Activated B cell treated with CpG ODN at 0.5 μM for 24 hours (primary cell): ENCODE measurements at regions not wholly inside any gene's neighbourhood (a gene's known extent, or its start where the extent isn't known, plus 50 kb on each side); places are given as distances from the start of the nearest gene placed in this dataset.

Experiments used
- ATAC-seq: fragments of 200-7000 bp; cut with Tn5 transposase; one replicate; pipeline ENCODE4 v1.10.0; 2021; ENCODE audit warnings: low read depth, mild to moderate bottlenecking, moderate library complexity
- CTCF ChIA-PET: fragments of 350-600 bp; sonication (Branson Sonifier 250); formaldehyde crosslinking; loops from one replicate; lab custom pipeline; 2021; ENCODE audit warnings: antibody characterized with exemption; lab: Charles Lee
- POLR2A ChIA-PET: fragments of 350-600 bp; sonication (Branson Sonifier 250); formaldehyde crosslinking; loops from one replicate; lab custom pipeline; 2021; ENCODE audit warnings: antibody characterized with exemption; lab: Charles Lee
- DNase-seq: peaks from one replicate; pipeline ENCODE4 v3.0.0; 2022
- H3K27ac Mint-ChIP-seq: one replicate; pipeline ENCODE4 v1.8.0; 2020; ENCODE audit warnings: mixed read lengths
- H3K27me3 Mint-ChIP-seq: one replicate; pipeline ENCODE4 v1.8.0; 2021; ENCODE audit warnings: mixed read lengths
- H3K36me3 Mint-ChIP-seq: one replicate; pipeline ENCODE4 v1.8.0; 2021; ENCODE audit warnings: low read depth, mixed read lengths
- H3K4me1 Mint-ChIP-seq: one replicate; pipeline ENCODE4 v1.8.0; 2021; ENCODE audit warnings: mixed read lengths
- H3K4me3 Mint-ChIP-seq: one replicate; pipeline ENCODE4 v1.8.0; 2020; ENCODE audit warnings: mild to moderate bottlenecking, mixed read lengths
- H3K9me3 Mint-ChIP-seq: one replicate; pipeline ENCODE4 v1.8.0; 2020; ENCODE audit warnings: mixed read lengths
- intact Hi-C: fragments of 100-400 bp; cut with micrococcal nuclease; formaldehyde crosslinking; loops from one replicate; pipeline ENCODE4 v1.15.1; 2024
- TF ChIP-seq, protein P1 (sequence below): fragments of 200-600 bp; IDR thresholded peaks from one replicate; pipeline ENCODE4 v1.8.0; 2022; ENCODE audit warnings: antibody characterized with exemption, mild to moderate bottlenecking

DNA sequence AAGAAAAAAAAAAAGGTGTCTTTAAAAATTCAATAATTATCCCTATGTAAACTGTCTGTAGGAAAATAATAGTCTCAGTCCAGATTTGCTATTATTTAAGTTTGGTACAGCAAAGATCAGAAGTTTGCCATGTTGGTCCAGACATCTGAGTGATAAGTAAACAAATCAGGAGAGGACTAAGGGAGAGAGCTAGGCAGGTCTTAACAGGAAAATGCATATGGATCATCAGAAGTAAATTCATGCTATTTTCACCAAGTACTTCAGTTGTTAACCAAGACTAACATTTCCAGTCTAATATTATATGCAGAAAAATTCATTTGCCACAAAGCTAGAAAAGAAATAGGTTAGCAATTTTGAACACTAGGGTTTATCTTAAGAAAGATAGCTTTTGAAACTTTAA is 95.0 kb upstream of the STK17B start:
- Mint-ChIP-seq H3K36me3 (no peaks in the 10 kb centered on the region), H3K4me3 (no peak overlapping the region), H3K4me1 (peaks cover 73% of the 10 kb centered on the region), H3K27ac (peak overlapping the region; percentile 67), H3K9me3 (no peaks in the 10 kb centered on the region), H3K27me3 (no peaks in the 10 kb centered on the region)
- intact Hi-C loops: no loop called here
- ATAC-seq: no peak
- TF ChIP-seq, protein P1, sequence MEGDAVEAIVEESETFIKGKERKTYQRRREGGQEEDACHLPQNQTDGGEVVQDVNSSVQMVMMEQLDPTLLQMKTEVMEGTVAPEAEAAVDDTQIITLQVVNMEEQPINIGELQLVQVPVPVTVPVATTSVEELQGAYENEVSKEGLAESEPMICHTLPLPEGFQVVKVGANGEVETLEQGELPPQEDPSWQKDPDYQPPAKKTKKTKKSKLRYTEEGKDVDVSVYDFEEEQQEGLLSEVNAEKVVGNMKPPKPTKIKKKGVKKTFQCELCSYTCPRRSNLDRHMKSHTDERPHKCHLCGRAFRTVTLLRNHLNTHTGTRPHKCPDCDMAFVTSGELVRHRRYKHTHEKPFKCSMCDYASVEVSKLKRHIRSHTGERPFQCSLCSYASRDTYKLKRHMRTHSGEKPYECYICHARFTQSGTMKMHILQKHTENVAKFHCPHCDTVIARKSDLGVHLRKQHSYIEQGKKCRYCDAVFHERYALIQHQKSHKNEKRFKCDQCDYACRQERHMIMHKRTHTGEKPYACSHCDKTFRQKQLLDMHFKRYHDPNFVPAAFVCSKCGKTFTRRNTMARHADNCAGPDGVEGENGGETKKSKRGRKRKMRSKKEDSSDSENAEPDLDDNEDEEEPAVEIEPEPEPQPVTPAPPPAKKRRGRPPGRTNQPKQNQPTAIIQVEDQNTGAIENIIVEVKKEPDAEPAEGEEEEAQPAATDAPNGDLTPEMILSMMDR: no peak
- ChIA-PET POLR2A (interaction anchor here (0.7 to 2.3 kb wide), 8 partner anchors 9 to 123 kb away, joined by 3 to 8 read pairs (median 5); no protein-coding TSS in a partner anchor), CTCF (interaction anchor here (1.7 to 1.8 kb wide), 2 partner anchors 10 to 24 kb away, joined by 4 to 9 read pairs; no protein-coding TSS in a partner anchor)
- DNase-seq: no peak

DNA sequence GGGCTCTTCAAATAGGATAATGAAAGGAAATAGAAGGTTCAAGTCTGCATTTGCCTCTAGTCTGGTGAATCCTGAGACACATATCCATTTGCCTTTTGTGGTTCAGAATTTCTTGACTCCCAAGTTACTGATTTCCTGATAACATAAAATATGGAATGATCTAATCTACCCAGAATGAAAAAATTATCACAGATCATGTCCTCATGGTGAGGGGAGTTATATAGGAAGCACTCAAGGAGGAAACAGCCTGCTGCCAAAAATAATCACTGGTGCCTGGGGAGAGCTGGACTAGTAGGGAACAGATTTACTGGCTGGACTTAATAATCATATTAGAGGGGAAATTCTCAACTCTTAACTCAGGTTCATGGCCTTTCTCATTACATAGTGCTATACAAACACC is 95.5 kb upstream of the STK17B start:
- Mint-ChIP-seq H3K27me3 (no peaks in the 10 kb centered on the region), H3K4me3 (no peak overlapping the region), H3K4me1 (peaks cover 75% of the 10 kb centered on the region), H3K36me3 (no peaks in the 10 kb centered on the region), H3K27ac (peak overlapping the region; percentile 33), H3K9me3 (no peaks in the 10 kb centered on the region)
- TF ChIP-seq, protein P1: no peak
- no peak for DNase-seq
- ChIA-PET CTCF (interaction anchor here (1.7 to 1.8 kb wide), 2 partner anchors 9 to 25 kb away, joined by 4 to 9 read pairs; no protein-coding TSS in a partner anchor), POLR2A (interaction anchor here (0.7 to 2.8 kb wide), 8 partner anchors 8 to 123 kb away, joined by 3 to 8 read pairs (median 5); no protein-coding TSS in a partner anchor)
- ATAC-seq: no peak
- intact Hi-C loops: no loop called here

DNA sequence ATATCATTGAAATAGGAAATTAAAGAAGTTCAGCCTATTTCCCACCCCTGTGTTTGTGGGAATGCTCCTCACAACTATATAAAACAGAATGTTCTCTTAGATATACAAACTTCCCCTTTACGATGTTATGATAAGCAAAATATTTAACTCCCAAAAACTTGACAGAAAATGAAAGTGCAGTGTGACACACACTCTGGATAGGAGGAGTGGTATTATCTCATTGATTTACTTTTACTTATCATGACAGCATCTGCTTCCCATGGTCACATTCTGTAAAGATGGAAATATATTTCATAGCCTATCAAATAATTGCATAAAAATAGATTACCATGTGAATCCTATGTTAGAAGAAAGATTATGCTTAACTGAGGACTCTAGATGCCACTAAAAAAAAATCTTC is 96.6 kb upstream of the STK17B start:
- H3K4me3 Mint-ChIP-seq: peak overlapping the region; percentile 67
- H3K9me3 Mint-ChIP-seq: no peaks in the 10 kb centered on the region
- POLR2A ChIA-PET: interaction anchor here (1.0 to 5.0 kb wide), 6 partner anchors 9 to 97 kb away, joined by 3 to 28 read pairs (median 6); partner anchors contain the start of gene STK17B
- peak overlapping the region; percentile 88 for H3K27ac Mint-ChIP-seq
- ATAC-seq (peak; percentile 9), DNase-seq (no peak)
- H3K27me3 Mint-ChIP-seq: no peaks in the 10 kb centered on the region
- peaks cover 65% of the 10 kb centered on the region for H3K4me1 Mint-ChIP-seq
- no peaks in the 10 kb centered on the region for H3K36me3 Mint-ChIP-seq
- CTCF ChIA-PET: interaction anchor here (1.3 kb wide), 1 partner anchor 136 kb away, joined by 3 read pairs; no protein-coding TSS in a partner anchor
- TF ChIP-seq, protein P1: no peak
- intact Hi-C loops: loop anchor here (1.0 kb wide), 3 partner anchors 8 to 57 kb away; no protein-coding TSS in a partner anchor

DNA sequence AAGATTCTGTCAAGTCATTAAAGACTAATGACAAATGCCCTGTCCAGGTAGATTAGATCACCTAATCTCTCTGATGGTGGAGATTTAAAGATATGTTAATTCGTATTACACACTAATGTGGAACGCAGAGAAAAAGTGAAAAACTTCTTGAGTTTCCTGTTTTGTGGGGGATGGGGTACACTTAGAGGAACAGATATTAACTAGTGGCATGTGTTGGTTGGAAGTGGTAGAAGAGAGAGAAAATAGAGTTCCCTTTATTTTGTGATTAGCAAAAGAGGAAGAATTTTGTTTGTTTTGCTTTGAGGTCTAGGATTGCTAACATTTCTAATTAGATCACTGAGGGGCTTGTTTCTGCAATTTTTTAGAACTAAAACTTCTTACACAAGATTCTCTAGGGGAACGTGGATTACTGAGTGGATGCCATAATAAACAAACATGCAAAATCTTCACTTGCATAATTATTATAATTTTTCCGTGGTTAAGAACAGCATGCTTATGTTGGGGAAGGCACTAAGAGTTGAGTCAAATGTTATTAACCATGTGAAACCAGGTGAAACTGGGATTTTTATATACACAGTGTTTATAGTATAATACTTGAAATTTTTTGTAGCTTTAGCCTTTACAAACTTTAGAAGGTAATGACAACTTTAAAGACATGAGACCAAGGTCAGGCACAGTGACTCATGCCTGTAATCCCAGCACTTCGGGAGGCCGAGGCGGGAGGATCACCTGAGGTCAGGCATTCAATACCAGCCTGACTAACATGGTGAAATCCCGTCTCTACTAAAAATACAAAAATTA is 97.4 kb upstream of the STK17B start:
- peaks cover 64% of the 10 kb centered on the region for H3K4me1 Mint-ChIP-seq
- peak overlapping the region; percentile 88 for H3K27ac Mint-ChIP-seq
- POLR2A ChIA-PET: interaction anchor here (0.6 to 5.0 kb wide), 10 partner anchors 10 to 323 kb away, joined by 3 to 28 read pairs (median 6); partner anchors contain the start of gene STK17B
- DNase-seq: no peak
- TF ChIP-seq, protein P1: no peak
- intact Hi-C loops: loop anchor here (1.0 kb wide), 4 partner anchors 8 to 57 kb away; no protein-coding TSS in a partner anchor
- H3K36me3 Mint-ChIP-seq: no peaks in the 10 kb centered on the region
- H3K9me3 Mint-ChIP-seq: no peaks in the 10 kb centered on the region
- no peaks in the 10 kb centered on the region for H3K27me3 Mint-ChIP-seq
- ATAC-seq: peak; percentile 73
- CTCF ChIA-PET: interaction anchor here (1.3 kb wide), 1 partner anchor 137 kb away, joined by 3 read pairs; no protein-coding TSS in a partner anchor
- H3K4me3 Mint-ChIP-seq: peak overlapping the region; percentile 67

DNA sequence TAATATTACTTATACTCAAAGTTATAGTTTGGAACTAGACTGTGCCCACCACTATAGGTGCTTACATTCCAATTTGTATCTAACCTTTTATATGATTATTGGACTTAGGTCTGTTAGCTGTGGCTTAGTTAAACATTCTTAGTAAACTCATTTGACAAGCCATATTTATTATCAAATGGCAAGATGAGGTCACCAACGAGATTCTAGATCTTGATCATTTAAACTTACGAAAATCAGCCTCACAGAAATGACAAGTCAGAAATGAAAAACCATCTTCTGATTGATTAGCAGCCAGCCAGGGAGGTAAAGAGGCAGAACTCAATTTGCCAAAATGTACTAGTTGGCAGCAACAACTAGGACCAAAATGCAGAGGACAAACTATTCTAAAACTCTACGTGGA is 100.4 kb upstream of the STK17B start:
- Mint-ChIP-seq H3K27ac (no peak overlapping the region), H3K9me3 (no peaks in the 10 kb centered on the region), H3K4me3 (no peak overlapping the region), H3K4me1 (peaks cover 79% of the 10 kb centered on the region), H3K27me3 (no peaks in the 10 kb centered on the region), H3K36me3 (no peaks in the 10 kb centered on the region)
- TF ChIP-seq, protein P1: no peak
- intact Hi-C loops: no loop called here
- no peak for DNase-seq
- ChIA-PET POLR2A (interaction anchor here (0.6 to 5.0 kb wide), 4 partner anchors 17 to 104 kb away, joined by 3 to 28 read pairs (median 10); partner anchors contain the start of gene STK17B), CTCF (interaction anchor here (0.7 kb wide), 1 partner anchor 194 kb away, joined by 3 read pairs; no protein-coding TSS in a partner anchor)
- ATAC-seq: no peak
